Loucy (cell line): ENCODE measurements at regions not wholly inside any gene's neighbourhood (a gene's known extent, or its start where the extent isn't known, plus 50 kb on each side); places are given as distances from the start of the nearest gene placed in this dataset.

Source experiments
- CTCF ChIP-seq: fragments of 200-600 bp; sonication (generic); conservative IDR thresholded peaks from 2 replicates; pipeline ENCODE4 v1.5.1; 2014; ENCODE audit warnings: mild to moderate bottlenecking, antibody characterized with exemption, low read length
- EZH2phosphoT487 ChIP-seq: fragments of 200-600 bp; IDR thresholded peaks from 2 replicates; pipeline ENCODE4 v1.6.1; 2018; ENCODE audit warnings: antibody characterized with exemption, mild to moderate bottlenecking, moderate library complexity, borderline replicate concordance

GRCh38 chr5:89844548-89844947 is 565.0 kb downstream of the CETN3 start:
- TF ChIP-seq CTCF = no peak
- TF ChIP-seq EZH2phosphoT487 = no peak
